Fibroblast of the aortic adventitia (primary cell): ENCODE measurements at regions not wholly inside any gene's neighbourhood (a gene's known extent, or its start where the extent isn't known, plus 50 kb on each side); places are given as distances from the start of the nearest gene placed in this dataset.

Experiments used
- DNase-seq: peaks from one replicate; pipeline ENCODE4 v3.0.0-alpha.2; 2010; ENCODE audit warnings: low read depth
- H3K4me3 ChIP-seq: 2 replicates; pipeline ENCODE4 v1.5.1; 2011; ENCODE audit warnings: low read depth, mild to moderate bottlenecking, control low read depth, low read length, moderate library complexity
- CTCF ChIP-seq: IDR thresholded peaks from 2 replicates; pipeline ENCODE4 v1.5.1; 2011; ENCODE audit warnings: mild to moderate bottlenecking, low read length, control low read depth, inconsistent platforms; ENCODE audit not compliant: insufficient read depth

GRCh38 chr9:108162664-108163063, 673.1 kb upstream of the KLF4 start:
- no peak for TF ChIP-seq CTCF
- peak; percentile 90 for DNase-seq

GRCh38 chr9:108161503-108161902, 671.9 kb upstream of the KLF4 start:
- TF ChIP-seq CTCF = no peak
- DNase-seq = no peak
- H3K4me3 ChIP-seq = no peak overlapping the region

More at GRCh38 chr9:108162664-108163063, 673.1 kb upstream of the KLF4 start:
- no peak overlapping the region for H3K4me3 ChIP-seq

- no peak overlapping the region for H3K4me3 ChIP-seq
- TF ChIP-seq CTCF = no peak
- no peak for DNase-seq
Observed at GRCh38 chr9:108160706-108161355, 671.3 kb upstream of the KLF4 start.

DNA sequence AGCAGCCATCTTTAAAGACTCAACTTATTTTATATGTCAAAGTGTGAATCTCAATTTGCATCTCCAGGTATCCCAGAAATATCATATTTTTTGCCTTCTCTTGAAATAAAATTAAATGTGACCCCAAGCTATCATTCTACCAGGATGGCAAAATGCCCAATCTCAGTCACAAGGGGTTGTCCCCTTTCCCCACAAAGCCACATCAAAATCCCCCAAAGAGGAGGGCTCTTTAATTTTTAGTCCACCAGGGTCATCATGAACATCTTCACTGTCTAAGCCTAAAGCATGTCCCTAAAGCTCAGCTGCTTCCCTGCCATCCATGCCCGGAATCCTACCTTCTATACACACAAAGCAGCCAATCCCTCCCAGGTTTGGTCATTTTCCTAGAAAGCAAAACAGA, 670.5 kb upstream of the KLF4 start:
- TF ChIP-seq CTCF = no peak
- H3K4me3 ChIP-seq = no peak overlapping the region
- no peak for DNase-seq

- no peak for TF ChIP-seq CTCF
- DNase-seq = no peak
- H3K4me3 ChIP-seq = no peak overlapping the region
Observed at GRCh38 chr9:108158236-108158995, 668.8 kb upstream of the KLF4 start.

DNA sequence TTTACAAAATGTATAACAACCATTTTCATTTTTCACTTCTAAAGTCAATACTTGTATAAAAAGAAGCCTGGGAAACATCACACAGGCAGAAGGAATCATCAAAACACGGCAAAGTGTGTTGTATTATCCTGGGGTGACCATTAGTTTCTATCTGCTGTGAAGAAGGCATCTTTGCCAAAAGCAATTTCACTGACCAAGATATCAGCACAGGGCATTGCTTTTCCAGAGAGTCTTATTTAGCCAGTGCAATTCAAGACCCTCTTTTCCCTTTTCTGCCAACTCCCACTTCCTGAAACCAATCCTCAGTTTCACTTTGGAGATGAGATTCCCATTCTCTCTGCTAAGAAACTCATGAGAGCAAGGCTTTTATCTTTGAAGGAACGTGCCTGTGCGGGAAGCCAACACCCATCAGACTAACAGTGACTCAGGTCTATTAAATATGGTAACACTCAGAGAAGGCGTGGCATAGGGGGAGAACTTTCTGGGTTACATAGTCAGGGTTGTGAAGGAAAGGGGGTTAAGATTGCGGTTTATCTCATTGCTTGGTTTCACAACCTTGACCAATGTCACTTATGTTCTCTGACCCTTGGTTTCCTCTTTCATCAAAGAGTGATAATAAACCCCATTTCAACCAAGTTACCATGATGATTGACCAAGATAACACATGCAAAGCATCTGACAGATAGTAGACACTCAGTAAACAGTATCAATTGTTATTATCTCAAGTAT, 666.9 kb upstream of the KLF4 start:
- DNase-seq = peak; percentile 54
- no peak overlapping the region for H3K4me3 ChIP-seq
- no peak for TF ChIP-seq CTCF
